OCI-LY3 (cell line): ENCODE measurements at regions not wholly inside any gene's neighbourhood (a gene's known extent, or its start where the extent isn't known, plus 50 kb on each side); places are given as distances from the start of the nearest gene placed in this dataset.

Source experiments
- EZH2phosphoT487 ChIP-seq: fragments of 200-600 bp; shearing (Covaris generic); IDR thresholded peaks from 2 replicates; pipeline ENCODE4 v1.6.1; 2018; ENCODE audit warnings: antibody characterized with exemption, mixed run types, low read depth
- TF ChIP-seq, protein P1 (sequence below): fragments of 200-600, 300-600 bp; sonication (generic); IDR thresholded peaks from 2 replicates; pipeline ENCODE4 v1.5.1; 2014; ENCODE audit warnings: antibody characterized with exemption, low read length, low read depth

DNA sequence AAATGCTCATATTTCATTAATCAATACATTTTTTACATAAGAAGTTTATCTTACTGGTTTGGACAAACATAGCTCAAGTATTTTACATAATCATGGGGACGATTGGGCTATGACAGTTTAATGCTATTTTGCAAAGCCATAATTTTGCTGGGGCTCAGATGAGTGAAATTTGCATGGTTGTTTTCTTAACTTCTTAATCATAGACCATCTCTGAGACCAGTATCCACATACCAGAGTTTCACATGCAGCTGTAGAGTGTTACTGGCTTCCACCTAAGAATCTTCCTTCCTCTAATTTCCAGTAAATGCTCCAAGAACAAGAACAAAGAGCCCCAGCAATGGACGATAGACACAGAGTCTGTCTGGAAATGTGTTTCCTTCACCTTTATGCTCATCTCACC, 303.0 kb upstream of the TMEM132C start:
- TF ChIP-seq EZH2phosphoT487 = no peak
- TF ChIP-seq, protein P1, sequence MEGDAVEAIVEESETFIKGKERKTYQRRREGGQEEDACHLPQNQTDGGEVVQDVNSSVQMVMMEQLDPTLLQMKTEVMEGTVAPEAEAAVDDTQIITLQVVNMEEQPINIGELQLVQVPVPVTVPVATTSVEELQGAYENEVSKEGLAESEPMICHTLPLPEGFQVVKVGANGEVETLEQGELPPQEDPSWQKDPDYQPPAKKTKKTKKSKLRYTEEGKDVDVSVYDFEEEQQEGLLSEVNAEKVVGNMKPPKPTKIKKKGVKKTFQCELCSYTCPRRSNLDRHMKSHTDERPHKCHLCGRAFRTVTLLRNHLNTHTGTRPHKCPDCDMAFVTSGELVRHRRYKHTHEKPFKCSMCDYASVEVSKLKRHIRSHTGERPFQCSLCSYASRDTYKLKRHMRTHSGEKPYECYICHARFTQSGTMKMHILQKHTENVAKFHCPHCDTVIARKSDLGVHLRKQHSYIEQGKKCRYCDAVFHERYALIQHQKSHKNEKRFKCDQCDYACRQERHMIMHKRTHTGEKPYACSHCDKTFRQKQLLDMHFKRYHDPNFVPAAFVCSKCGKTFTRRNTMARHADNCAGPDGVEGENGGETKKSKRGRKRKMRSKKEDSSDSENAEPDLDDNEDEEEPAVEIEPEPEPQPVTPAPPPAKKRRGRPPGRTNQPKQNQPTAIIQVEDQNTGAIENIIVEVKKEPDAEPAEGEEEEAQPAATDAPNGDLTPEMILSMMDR = no peak
